ENCODE measurements at regions not wholly inside any gene's neighbourhood (a gene's known extent, or its start where the extent isn't known, plus 50 kb on each side); places are given as distances from the start of the nearest gene placed in this dataset.

DNA sequence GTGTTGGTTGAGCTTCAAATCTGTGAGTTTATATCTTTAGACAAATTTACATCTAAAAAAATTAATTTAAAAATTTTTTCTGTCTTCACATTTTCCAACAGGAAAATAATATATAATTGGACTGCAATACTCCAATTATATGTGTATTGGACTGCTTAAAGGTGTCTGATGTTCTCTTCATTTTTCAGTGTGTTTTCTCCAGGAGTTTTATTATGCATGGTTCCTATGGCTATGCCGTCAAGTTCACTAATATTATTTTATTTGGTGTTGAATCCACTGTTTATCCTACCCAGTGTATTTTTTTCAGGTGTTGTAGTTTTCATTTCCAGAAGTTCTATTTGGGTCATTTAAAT is 62.1 kb upstream of the CTLA4 start:
- TF ChIP-seq EZH2 (IDR thresholded peaks at IDR 0.05), result no peak
- no peak for TF ChIP-seq POLR2AphosphoS5 (IDR thresholded peaks at IDR 0.05; ENCODE audit: borderline replicate concordance, low read depth, low read length)
